ENCODE measurements at regions not wholly inside any gene's neighbourhood (a gene's known extent, or its start where the extent isn't known, plus 50 kb on each side); places are given as distances from the start of the nearest gene placed in this dataset.

DNA sequence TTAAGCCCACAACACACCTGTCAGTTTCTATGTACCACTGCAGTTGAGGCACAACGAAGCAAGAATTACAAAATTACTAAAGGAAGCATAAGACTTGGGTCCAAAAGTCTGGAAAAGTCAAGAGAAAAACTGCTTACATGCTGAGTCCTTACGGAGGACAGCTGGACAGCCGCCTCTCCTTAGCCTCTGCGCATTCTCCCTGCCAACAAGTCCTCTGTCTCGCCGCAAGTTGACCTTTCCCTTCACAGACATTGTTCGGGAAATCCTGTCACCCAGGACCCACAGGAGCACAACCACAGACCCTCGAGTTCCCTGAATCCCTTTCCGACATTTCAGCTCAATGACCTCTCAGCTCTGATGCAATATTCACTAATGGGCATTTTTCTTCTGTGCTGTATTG, 525.4 kb upstream of the SALL3 start:
- Histone ChIP-seq H3K9me3 (replicated peaks in 1 of 2; ENCODE audit: control insufficient read depth in 1 of 2, insufficient read depth in 1 of 2, low read length in 2 of 2) (peaks cover 5 to 6% of the 10 kb centered on the region in 2 donors), H2AFZ (ENCODE audit: insufficient read depth, low read depth, low read length, poor library complexity, severe bottlenecking) (no peak overlapping the region), H3K27me3 (ENCODE audit: control insufficient read depth in 2 of 2, insufficient read depth in 2 of 2, low read length in 2 of 2) (no peaks in the 10 kb centered on the region), H3K9ac (ENCODE audit: insufficient read depth, low read length, poor library complexity, severe bottlenecking) (no peak overlapping the region), H3K4me2 (replicated peaks; ENCODE audit: extremely low read depth, low read length, poor library complexity, severe bottlenecking) (no peak overlapping the region), H3K27ac (ENCODE audit: low read depth in 1 of 2, low read length in 2 of 2) (no peak overlapping the region), H4K20me1 (ENCODE audit: insufficient read depth, low read length) (no peaks in the 10 kb centered on the region), H3K36me3 (replicated peaks in 1 of 2; ENCODE audit: control insufficient read depth in 1 of 2, insufficient read depth in 2 of 2, low read length in 2 of 2) (no peaks in the 10 kb centered on the region), H3K79me2 (ENCODE audit: insufficient read depth, low read length) (no peaks in the 10 kb centered on the region), H3K4me1 (ENCODE audit: control insufficient read depth in 1 of 2, insufficient read depth in 2 of 2, low read length in 2 of 2) (no peaks in the 10 kb centered on the region), H3K4me3 (replicated peaks in 1 of 3; ENCODE audit: low read depth in 2 of 3, low read length in 3 of 3) (no peak overlapping the region)
- Mint-ChIP-seq H3K4me1 (no peaks in the 10 kb centered on the region), H3K27me3 (ENCODE audit: low read depth in 3 of 3) (peaks cover 0 to 6% (median 2%) of the 10 kb centered on the region in 3 donors), H3K36me3 (no peaks in the 10 kb centered on the region), H3K9me3 (peaks cover 0 to 8% (median 0%) of the 10 kb centered on the region in 7 donors), H3K27ac (no peak overlapping the region), H3K4me3 (no peak overlapping the region)
- WGBS (ENCODE audit: insufficient coverage): 69% methylated on average over 8 of the region's 9 CpGs
- no peak for TF ChIP-seq CTCF (IDR thresholded peaks at IDR 0.05)
- no peak for DNase-seq
- intact Hi-C loops (cut with micrococcal nuclease): no loop called here

DNA sequence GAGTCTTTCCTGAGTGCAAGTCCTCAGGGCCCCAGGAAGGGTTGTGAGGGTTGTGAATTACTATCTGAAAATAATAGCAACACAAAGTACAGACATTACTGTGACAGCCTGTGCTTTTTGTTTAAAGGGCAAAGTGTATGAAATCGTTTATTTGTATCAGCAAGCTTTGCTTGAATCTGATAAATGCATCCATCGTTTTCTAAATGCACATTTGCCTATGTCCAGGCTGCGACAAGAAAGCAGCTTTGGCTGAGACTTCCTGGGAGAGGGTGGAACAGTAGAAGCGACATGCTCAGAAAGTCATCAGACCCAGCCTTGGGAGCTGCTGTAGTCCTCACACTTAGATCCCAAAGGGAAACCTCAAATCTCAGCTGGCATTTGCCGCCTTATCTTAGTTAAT, 524.2 kb upstream of the SALL3 start:
- Mint-ChIP-seq H3K27me3 (ENCODE audit: low read depth in 3 of 3) (peaks cover 0 to 6% (median 2%) of the 10 kb centered on the region in 3 donors), H3K27ac (no peak overlapping the region), H3K36me3 (no peaks in the 10 kb centered on the region), H3K4me1 (no peaks in the 10 kb centered on the region), H3K4me3 (no peak overlapping the region), H3K9me3 (peaks cover 0 to 5% (median 0%) of the 10 kb centered on the region in 7 donors)
- H4K20me1 ChIP-seq (ENCODE audit: insufficient read depth, low read length): no peaks in the 10 kb centered on the region
- WGBS (ENCODE audit: insufficient coverage): 100% methylated on average over 2 of the region's 5 CpGs
- H3K9ac ChIP-seq (ENCODE audit: insufficient read depth, low read length, poor library complexity, severe bottlenecking): no peak overlapping the region
- H3K4me2 ChIP-seq (replicated peaks; ENCODE audit: extremely low read depth, low read length, poor library complexity, severe bottlenecking): no peak overlapping the region
- H3K9me3 ChIP-seq (replicated peaks in 1 of 2; ENCODE audit: control insufficient read depth in 1 of 2, insufficient read depth in 1 of 2, low read length in 2 of 2): no peaks in the 10 kb centered on the region
- no peak overlapping the region for H3K4me3 ChIP-seq (replicated peaks in 1 of 3; ENCODE audit: low read depth in 2 of 3, low read length in 3 of 3)
- no peaks in the 10 kb centered on the region for H3K27me3 ChIP-seq (ENCODE audit: control insufficient read depth in 2 of 2, insufficient read depth in 2 of 2, low read length in 2 of 2)
- no peak overlapping the region for H3K27ac ChIP-seq (ENCODE audit: low read depth in 1 of 2, low read length in 2 of 2)
- no peak for TF ChIP-seq CTCF (IDR thresholded peaks at IDR 0.05)
- no peaks in the 10 kb centered on the region for H3K4me1 ChIP-seq (ENCODE audit: control insufficient read depth in 1 of 2, insufficient read depth in 2 of 2, low read length in 2 of 2)
- no peak for DNase-seq
- intact Hi-C loops (cut with micrococcal nuclease): no loop called here
- no peak overlapping the region for H2AFZ ChIP-seq (ENCODE audit: insufficient read depth, low read depth, low read length, poor library complexity, severe bottlenecking)
- H3K36me3 ChIP-seq (replicated peaks in 1 of 2; ENCODE audit: control insufficient read depth in 1 of 2, insufficient read depth in 2 of 2, low read length in 2 of 2): no peaks in the 10 kb centered on the region
- no peaks in the 10 kb centered on the region for H3K79me2 ChIP-seq (ENCODE audit: insufficient read depth, low read length)
